Skeletal muscle cell (primary cell): ENCODE measurements at regions not wholly inside any gene's neighbourhood (a gene's known extent, or its start where the extent isn't known, plus 50 kb on each side); places are given as distances from the start of the nearest gene placed in this dataset.

Source experiments
- DNase-seq: peaks from one replicate; pipeline ENCODE4 v3.0.0-alpha.2; 2010; ENCODE audit warnings: low read depth
- H3K4me3 ChIP-seq: 2 replicates; pipeline ENCODE4 v1.5.1; 2011; ENCODE audit warnings: low read depth, mild to moderate bottlenecking, control low read depth, low read length, moderate library complexity

DNA sequence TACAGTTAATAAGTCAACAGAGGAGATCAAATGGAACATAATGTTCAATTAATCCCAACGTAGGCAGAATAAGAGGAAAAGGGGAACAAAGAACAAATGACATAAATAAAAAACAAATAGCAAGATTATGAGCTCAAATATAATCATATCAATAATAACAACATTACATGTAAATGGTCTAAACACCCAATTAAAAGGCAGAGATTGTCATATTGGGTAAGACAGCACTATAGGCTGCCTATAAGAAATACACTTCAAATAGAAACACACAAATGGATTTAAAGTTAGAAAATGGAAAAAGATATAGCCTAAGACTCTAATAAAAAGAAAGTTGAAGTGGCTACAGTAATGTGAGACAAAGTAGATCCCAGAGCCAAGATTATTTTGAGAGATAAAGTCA is 126.4 kb upstream of the PTER start:
- DNase-seq: no peak
- H3K4me3 ChIP-seq: no peak overlapping the region

DNA sequence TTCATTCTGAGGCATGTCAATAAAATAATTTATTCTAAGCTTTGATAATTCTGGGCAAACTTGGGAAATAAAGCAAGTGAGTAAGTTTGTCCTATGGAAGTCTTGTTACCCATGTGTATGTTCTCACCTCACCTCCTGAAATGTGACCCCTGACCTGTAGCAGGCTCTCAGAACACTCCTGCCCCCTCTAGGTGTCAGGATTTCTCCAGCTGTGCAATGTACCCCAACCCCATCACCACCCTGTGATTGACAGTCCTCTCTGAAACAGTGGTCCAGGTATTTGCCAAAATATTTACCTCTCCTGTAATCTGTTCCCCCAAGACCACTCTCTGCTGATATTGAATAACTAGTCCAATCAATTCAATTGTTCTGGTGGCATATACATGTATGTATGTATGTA is 122.6 kb upstream of the PTER start:
- DNase-seq: no peak
- no peak overlapping the region for H3K4me3 ChIP-seq

DNA sequence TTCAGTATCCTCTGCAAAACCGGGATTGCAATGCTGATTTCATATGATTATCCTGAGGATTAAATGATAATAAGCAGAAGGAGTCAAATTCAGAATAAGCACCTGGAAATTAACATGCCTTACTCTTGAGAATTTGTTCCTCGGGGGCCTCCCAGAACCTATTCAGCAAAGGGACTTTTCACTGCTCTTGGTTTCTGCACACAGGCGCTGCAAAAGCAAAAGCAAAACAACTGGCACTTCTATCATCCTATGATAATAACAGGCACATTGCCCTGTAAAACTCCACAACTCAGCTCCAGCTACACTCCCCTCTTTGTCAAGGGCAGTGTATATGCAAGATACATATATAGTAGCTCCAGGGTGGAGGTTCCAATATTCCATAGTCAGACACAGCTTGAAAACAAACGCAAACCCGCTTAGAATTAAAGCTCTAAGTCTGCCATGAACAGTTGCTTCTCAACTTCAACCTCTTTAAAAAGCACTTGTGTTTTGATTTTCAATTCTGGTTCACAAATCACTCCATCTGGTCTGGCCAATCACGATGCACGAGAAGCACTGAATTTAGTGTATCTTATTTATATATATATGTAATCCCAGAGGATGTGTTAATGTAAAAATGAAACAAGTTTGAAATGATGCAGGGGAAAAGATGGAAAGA is 119.9 kb upstream of the PTER start:
- H3K4me3 ChIP-seq: no peak overlapping the region
- no peak for DNase-seq

DNA sequence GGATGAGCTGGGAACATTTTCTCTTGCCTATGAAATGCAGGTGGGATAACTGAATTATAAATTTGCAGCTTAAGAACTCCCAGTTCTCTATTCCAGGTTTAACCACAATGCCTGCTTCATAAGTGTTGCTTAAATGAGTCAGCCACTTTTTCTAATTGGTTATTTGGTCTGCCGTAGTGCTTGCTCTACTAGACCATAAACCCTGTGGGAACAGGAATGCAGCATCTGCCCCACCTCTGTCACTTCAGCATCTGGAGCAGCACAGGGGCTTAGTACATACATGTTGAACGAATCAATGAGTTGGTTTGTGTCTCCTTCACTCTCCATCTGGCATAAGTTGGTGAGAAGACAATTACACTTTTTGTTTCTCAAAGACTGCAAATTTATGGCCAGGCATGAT is 95.2 kb upstream of the PTER start:
- no peak overlapping the region for H3K4me3 ChIP-seq
- DNase-seq: no peak

DNA sequence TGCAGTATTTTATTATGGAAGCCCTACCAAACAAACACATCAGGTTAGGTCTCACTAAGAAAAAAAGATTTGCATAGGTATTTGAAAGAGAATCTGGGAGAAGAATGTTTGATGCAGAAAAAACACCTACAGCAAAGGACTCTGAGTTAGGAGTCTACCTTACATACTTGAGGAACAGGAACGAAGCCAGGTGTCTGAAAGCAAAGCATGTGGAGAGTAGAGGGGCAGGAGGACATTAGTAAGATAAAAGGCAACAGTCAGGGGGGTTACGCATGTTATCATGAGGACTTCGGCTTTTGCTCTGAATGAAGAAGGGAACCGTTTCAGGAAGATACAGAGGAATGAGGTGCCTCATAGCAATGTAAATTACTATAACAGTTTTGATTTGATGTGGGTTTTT is 87.9 kb upstream of the PTER start:
- no peak for DNase-seq
- H3K4me3 ChIP-seq: no peak overlapping the region

DNA sequence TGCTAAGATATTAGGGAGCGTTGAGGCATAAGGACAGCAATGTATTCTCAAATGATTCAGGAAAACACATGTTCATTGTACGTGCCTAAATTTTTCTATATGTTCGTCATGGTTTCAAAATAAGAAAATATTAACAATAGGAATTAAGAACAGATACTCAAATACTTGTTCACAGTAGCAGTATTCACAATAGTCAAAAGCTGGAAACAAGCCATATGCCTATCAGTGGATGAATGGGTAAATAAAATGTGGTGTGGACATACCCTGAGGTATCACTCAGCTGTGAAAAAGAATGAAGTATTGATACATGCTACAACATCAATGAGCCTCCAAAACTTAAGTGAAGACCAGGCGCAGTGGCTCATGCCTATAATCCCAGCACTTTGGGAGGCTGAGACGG is 84.7 kb upstream of the PTER start:
- DNase-seq: no peak
- H3K4me3 ChIP-seq: no peak overlapping the region

DNA sequence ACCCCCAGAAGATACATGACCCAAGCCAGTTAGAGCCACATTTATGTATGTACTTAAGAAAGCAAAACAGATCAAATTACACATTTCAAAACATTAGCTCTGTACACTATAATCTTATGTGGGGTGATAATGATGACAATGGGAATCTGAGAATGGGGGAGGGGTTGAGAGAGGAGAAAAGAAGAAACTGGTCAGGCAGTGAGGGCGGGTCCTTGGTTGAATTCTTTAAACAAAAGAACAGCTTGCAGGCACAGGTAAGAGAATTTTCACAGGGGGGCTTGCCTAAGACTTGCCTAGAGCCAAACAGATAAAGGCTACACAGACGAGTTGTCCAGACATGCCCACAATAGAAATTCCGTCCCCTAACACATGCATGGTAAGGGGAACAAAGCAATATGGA is 76.8 kb upstream of the PTER start:
- no peak overlapping the region for H3K4me3 ChIP-seq
- no peak for DNase-seq

DNA sequence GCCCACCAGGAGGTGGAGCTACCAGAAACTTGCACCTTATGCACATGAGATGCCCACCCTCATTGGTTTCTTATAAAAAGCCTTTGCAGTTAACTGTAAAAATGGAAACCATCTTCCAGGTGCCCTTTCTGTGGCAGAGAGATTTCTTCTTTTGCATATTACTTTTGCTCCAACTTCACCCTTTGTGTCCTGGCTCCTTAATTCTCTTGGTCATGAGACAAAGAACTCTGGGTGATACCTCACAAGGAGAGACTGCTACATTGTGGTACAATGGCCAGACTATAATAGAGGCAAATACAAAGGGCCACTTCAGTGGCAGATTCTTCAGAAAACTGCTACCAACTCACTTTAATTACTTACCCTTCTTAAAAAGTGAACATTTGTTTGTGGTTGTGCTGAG is 76.4 kb upstream of the PTER start:
- DNase-seq: no peak
- H3K4me3 ChIP-seq: no peak overlapping the region

DNA sequence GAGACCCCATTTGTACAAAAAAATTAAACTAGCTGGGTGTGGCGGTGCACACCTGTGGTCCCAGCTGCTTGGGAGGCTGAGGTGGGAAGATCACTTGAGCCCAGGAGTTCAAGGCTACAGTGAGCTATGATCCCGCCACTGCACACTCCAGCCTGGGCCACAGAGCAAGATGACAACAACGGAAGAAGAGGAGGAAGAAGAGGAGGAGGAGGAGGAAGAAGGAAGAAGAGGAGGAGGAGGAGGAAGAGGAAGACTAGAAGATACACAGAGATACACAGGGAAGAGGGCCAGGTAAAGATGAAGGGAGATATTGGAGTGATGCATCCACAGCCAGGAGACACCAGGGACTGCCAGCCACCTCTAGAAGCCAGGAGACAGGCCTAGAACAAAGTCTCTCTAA is 75.7 kb upstream of the PTER start:
- H3K4me3 ChIP-seq: no peak overlapping the region
- DNase-seq: no peak

DNA sequence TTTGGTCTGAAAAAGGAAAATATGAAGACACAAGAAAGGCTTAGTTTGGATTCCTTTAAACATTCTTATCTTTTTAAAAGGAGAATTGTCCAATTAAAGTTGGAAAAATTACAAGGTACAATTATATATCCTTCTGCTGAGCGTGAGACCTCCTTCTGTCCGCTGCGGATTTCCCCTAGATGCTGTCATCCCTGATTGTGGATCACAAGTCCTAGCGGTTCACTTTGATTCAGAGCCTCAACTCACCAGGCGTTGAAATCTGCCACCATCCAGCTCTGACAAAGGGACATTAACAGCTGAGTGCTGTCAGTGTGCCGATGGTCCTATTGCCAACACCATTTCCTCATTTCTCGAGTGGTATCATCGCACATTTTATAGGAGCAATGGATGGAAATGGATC is 73.1 kb upstream of the PTER start:
- DNase-seq: no peak
- no peak overlapping the region for H3K4me3 ChIP-seq

DNA sequence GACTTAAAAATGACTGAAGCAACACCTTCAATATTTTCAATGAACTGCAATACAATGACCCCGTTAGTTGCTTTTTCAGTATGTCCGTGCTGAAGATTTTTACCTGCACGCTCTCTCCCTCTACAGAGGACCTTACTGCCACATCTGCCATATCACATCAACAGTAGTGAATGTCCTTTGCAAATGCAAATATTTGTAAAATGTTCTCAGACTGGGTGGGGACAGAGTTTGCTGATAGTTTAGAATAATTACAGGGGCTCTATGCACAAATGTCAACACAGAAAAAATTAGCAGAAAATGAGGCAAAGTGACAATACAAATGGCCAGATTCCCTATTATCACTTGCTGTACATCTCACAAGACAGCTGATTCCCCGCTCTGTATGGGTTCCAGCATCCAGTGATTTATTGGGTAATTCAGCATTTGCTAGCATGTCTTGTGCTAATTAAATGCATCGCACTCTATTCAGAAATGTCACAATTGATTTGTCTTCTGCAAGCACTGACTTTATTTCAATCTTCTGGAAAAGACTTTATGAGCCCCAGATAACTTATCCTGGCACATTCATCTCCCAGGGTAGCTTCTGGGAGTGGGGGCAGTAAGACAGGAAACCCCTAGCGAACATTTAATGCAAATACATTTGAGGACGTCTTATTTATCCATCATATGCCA is 69.1 kb upstream of the PTER start:
- no peak for DNase-seq
- H3K4me3 ChIP-seq: no peak overlapping the region

DNA sequence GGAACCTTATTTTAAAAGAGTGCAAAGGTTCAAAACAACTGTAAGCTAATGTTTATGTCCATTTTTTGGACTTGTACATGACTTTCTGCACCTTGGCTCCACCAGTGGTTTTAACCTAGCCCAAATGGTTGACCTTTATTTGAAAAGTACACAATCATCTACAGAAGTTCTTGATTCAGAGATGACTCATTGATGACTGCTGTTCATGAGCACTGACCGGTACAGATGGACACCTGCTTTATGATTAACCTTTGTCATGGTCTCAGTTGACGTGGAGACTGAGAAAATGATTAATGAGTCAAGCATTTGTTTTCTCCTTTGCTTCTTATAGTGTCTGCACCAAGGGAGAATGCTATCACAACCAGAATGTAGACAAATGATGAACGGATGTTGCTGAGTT is 55.7 kb upstream of the PTER start:
- H3K4me3 ChIP-seq: no peak overlapping the region
- DNase-seq: no peak

DNA sequence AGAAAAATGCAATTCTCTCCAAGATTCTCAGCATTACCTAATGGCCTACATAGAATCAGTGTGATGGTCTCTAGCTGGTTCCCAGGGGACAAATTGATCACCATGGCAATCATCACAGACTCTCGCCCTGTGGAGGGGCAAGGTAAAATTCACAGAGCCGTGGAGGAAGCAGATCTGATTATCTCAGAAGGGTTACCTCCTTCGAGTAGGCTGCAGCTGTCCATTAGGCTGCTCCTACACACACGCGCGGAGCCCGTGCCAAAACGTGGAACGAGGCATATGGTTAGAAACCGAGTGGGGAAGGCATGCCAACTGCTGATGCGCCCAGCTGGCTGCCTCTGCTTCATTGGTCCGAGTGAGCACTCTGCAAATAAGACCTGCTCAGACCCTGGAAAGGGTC is 52.8 kb upstream of the PTER start:
- no peak for DNase-seq
- no peak overlapping the region for H3K4me3 ChIP-seq

DNA sequence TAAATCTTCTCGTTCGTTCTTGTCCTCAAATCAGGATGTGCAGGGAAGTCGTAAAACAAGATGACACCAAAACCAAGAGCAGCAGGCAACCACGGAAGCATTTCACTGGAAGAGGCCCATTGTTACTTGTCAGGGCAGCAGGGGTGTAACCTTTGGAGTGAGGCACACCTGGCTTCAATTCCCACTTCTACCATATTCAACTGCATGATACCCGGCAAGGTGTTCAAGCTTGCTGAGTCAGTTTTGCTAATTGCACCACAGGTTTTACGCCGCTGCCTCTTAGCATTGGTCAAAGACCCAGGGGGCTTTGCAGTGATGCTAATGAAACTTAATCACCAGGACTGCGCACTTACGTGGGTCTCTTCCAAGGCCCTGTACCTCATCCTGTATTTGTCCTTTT is 50.0 kb upstream of the PTER start:
- DNase-seq: no peak

More for the DNA sequence above, 50.0 kb upstream of the PTER start:
- H3K4me3 ChIP-seq: no peak overlapping the region
